SK-N-SH (cell line): ENCODE measurements at regions not wholly inside any gene's neighbourhood (a gene's known extent, or its start where the extent isn't known, plus 50 kb on each side); places are given as distances from the start of the nearest gene placed in this dataset.

Source experiments
- TF ChIP-seq, protein P1 (sequence below): fragments of 200-600 bp; sonication (generic); IDR thresholded peaks from 2 replicates; pipeline ENCODE4 v1.6.1; 2017; ENCODE audit warnings: antibody characterized with exemption, mild to moderate bottlenecking, moderate library complexity
- TF ChIP-seq, protein P2 (sequence below): IDR thresholded peaks from 2 replicates; pipeline ENCODE4 v1.4.0; 2012; ENCODE audit warnings: low read depth

DNA sequence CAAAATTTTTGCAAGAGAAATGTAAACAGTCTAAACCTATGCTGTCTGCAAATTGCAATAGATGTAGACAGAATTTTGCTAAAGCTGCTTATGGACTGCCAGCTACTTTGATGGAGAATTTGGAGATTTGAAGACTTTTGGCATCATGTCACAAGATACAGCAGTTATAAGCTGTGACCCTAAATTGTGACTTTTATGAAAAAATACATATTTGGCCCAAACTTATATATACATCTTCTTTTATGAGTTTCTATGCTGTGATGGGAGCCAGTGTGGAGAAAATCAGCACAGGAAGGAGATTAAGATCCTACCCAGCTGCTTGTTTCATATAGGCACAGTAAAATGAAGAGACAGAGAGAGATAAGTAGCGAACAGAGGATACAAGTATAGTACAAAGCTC lies 1595.4 kb downstream of the PLA2G4A start:
- TF ChIP-seq, protein P1, sequence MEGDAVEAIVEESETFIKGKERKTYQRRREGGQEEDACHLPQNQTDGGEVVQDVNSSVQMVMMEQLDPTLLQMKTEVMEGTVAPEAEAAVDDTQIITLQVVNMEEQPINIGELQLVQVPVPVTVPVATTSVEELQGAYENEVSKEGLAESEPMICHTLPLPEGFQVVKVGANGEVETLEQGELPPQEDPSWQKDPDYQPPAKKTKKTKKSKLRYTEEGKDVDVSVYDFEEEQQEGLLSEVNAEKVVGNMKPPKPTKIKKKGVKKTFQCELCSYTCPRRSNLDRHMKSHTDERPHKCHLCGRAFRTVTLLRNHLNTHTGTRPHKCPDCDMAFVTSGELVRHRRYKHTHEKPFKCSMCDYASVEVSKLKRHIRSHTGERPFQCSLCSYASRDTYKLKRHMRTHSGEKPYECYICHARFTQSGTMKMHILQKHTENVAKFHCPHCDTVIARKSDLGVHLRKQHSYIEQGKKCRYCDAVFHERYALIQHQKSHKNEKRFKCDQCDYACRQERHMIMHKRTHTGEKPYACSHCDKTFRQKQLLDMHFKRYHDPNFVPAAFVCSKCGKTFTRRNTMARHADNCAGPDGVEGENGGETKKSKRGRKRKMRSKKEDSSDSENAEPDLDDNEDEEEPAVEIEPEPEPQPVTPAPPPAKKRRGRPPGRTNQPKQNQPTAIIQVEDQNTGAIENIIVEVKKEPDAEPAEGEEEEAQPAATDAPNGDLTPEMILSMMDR = no peak
- TF ChIP-seq, protein P2, sequence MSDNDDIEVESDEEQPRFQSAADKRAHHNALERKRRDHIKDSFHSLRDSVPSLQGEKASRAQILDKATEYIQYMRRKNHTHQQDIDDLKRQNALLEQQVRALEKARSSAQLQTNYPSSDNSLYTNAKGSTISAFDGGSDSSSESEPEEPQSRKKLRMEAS = no peak
